GM19455 (cell line): ENCODE measurements at regions not wholly inside any gene's neighbourhood (a gene's known extent, or its start where the extent isn't known, plus 50 kb on each side); places are given as distances from the start of the nearest gene placed in this dataset.

Experiments
- ATAC-seq: cut with Tn5 transposase; IDR thresholded peaks from one replicate; pipeline ENCODE4 v1.9.1; 2021; ENCODE audit not compliant: unreplicated experiment

DNA sequence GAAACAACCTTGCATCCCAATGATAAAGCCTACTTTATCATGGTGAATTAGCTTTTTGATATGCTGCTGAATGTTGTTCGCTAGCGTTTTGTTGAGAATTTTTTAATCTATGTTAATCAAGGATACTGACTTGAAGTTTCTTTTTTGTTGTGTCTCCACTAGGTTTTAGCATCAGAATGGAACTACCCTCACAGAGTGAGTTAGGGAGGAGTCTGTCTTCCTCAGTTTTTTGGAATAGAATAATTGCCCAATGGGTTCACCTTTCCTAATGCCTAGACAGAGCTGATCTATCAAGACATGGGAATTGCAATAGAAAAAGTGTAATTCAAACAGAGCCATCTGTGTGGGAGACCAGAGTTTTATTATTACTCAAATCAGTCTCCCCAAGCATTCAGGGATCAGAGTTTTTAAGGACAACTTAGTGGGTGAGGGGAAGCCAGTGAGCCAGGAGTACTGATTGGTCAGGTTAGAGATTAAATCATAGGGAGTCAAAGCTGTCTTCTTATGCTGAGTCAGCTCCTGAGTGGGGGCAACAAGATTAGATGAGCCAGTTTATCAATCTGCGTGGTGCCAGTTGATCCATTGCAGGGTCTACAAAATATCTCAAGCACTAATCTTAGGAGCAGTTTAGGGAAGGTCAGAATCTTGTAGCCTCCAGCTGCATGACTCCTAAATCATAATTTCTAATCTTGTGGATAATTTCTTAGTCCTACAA is 237.4 kb upstream of the PPP2R3A start:
- no peak for ATAC-seq

DNA sequence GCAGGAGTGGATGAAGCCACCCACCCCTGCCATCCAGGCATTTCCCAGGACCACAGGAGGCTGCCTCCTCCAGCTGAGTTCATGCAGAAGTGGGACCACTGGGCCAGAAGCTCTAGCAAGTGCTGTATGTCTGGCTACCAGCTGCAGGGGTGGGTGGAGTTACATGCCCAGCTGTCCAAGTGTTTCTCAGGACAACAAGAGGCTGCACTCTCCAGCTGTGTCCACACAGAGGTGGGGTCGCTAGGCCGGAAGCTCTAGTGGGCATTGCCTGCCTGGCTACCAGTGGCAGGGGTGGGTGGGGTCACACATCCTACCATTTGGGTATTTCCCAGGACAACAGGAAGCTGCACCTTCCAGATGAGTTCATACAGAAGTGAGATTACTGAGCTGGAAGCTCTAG is 234.0 kb upstream of the PPP2R3A start:
- no peak for ATAC-seq

GRCh38 chr3:135736740-135737139 is 228.8 kb upstream of the PPP2R3A start:
- ATAC-seq = no peak

- no peak for ATAC-seq
Measured at GRCh38 chr3:135739779-135740178, 225.7 kb upstream of the PPP2R3A start.

- no peak for ATAC-seq
Measured at GRCh38 chr3:135740211-135740610, 225.3 kb upstream of the PPP2R3A start.

DNA sequence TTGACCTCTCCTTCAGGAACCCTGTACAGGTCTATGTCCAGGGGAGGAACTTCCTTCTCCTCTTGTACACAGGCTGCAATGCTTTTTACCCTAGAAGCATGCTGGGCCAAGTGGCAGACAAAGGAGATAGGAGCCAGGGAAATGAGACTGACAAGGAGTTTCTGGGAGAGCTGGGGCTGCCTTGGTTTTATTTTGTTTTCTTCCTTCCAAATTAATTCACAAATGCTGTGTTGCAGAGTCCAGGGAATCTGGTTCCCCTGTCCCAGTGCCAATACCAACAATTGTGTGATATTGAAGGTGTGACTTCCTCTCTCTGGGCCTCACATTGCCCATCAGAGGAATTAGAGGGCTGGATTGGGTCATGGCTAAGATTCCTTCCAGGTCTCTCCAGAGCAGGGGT is 224.8 kb upstream of the PPP2R3A start:
- no peak for ATAC-seq

DNA sequence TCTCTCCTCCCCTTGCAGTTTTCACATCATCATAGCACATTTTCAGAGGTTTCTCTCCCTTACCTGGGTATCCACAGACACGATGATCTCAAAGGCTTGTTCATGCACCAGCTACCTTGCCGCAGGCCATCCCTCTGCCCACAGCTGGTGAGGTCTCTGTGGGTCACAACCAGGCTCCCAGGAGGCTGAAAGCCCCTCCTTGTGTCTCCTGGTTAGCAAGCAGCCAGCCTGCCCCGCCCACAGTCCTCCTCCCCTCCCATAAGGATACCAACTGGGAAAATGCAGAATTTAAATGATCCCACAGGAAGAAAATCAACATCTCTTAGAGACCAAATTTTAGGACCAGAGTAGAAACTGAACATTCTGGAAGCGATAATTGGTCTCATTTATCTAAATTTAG is 213.5 kb upstream of the PPP2R3A start:
- no peak for ATAC-seq

- ATAC-seq = no peak
Measured at GRCh38 chr3:135752851-135753250, 212.7 kb upstream of the PPP2R3A start.

DNA sequence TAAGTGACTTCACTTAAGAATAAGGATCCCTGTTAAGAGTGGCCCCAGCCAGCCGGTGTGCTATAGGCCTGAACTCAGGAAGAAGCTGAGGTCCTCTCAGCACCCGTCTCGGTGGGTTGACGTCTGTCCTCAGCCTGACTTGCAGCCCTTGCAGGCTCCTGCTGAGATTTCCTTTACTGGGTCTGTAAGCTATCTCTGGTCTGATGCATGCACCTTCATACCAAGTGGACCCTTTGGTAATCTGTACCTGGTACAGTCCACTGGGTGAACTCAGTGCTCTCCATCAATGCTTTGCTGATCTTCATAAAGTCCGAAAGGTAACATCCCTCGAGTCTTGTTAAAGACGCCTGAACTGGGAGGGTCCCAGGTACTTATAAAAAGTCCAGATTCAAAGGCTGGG is 212.0 kb upstream of the PPP2R3A start:
- no peak for ATAC-seq

DNA sequence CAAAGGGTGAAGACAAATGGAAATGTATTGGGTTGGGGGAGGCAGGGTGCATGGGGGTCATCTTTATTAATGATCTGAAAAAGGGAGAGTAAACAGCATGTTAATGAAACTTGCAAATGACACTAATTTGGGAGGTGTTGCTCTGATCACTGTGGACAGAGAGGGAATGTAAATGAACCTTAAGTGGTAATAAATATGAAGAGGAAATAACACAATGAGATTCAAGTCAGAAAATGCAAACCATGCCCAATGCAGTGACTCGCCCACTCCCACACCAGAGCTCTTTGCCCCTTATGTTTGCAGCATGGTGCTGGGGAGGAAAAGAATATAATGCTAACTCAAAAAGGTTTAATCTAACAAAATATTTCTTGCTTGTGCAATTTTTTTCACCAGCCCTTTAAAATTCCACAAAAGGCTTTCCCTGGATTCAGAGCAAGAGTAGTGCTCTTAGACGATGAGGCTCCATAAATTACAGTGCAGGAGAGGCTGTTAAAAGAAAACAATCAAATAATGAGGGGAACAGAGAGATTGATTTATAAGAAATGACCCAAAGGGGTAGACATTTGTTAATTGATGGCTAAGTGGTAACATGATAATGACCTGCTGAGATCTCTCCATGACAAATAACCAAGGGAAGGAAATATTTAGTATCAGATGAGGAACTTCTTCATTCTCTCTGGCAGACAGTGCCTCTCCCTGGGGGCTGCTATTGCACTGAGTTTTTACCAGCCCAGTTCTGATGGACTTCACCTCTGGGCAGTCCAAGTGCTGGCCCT is 210.0 kb upstream of the PPP2R3A start:
- ATAC-seq = no peak

DNA sequence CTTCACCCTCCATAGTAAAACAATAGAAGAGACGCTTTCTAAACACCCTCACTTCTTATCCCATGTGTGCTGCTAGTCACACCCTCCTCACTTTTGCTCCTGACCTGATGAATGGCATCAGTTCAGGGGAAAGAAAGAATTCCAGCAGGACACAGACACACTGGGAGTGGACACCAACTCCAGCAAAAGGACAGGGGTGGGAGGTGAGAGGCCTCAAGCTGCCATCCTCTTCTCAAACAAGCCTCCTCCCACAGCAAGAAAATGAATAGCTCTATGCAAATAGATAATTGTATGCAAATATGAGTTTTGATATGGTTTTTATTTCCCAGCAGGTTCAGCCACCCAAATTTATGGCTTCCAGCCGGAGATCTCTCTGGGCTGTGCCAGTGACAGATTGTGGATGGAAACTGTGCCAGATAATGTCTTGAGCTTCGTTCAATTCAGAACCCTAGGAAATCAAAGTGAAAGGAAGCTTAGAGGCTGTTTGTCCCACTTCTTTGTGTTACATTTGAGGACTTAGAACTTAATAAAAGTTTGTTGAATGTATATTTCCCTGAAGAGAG is 209.3 kb upstream of the PPP2R3A start:
- no peak for ATAC-seq

GRCh38 chr3:135757421-135757820 is 208.1 kb upstream of the PPP2R3A start:
- ATAC-seq = no peak

- no peak for ATAC-seq
Measured at GRCh38 chr3:135758961-135759360, 206.6 kb upstream of the PPP2R3A start.

- no peak for ATAC-seq
Measured at GRCh38 chr3:135759651-135760050, 205.9 kb upstream of the PPP2R3A start.

DNA sequence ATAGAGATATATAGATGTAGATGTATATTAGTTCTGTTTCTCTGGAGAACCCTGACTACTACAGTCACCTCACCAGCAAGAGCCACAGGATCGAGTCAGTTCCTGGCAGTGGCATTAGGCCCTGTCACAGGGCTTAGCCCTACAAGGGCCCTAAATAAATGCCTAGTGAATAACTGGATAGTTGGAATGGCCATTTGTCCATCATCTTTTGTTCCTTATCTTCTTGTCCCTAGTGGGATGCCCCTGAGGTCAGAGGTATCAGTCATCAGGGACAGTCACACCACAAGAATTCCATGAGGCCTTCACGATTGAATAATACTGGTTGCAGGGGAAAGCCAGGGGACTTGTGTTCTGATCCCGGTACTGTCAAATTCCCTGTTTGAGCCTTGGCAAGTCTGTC is 204.9 kb upstream of the PPP2R3A start:
- no peak for ATAC-seq

GRCh38 chr3:135762188-135762856 is 203.2 kb upstream of the PPP2R3A start:
- ATAC-seq = no peak

- no peak for ATAC-seq
Measured at GRCh38 chr3:135766115-135766514, 199.4 kb upstream of the PPP2R3A start.

DNA sequence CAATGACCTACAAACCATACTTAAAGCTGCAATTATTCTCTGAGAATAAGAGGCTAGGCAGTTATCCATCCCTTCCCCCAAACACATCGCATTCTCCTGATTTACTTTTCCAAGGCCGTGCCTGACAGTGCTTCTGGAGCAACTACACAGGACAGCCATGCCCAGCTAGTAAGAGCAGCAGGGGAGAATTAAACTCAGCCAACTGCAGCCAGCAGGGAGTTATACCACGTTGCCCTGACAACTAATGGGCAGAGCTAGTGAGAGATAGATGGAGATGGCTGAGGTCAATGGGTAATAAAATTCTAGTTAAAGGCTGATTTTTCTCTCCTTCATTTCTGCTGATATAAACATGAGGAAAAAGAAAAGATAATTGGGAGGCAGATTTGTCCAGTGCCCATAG is 193.8 kb upstream of the PPP2R3A start:
- no peak for ATAC-seq

GRCh38 chr3:135779024-135779423 is 186.5 kb upstream of the PPP2R3A start:
- ATAC-seq = no peak

- ATAC-seq = no peak
Measured at GRCh38 chr3:135779590-135780235, 185.8 kb upstream of the PPP2R3A start.
